GM12878 (cell line): ENCODE measurements at regions not wholly inside any gene's neighbourhood (a gene's known extent, or its start where the extent isn't known, plus 50 kb on each side); places are given as distances from the start of the nearest gene placed in this dataset.

Experiments
- CTCF ChIP-seq, 3 experiments: IDR thresholded peaks in 2 of 3; conservative IDR thresholded peaks in 1 of 3; 2 replicates each; pipeline ENCODE4 v1.5.1; 2011; ENCODE audit warnings: low read depth in 3 of 3, low read length in 3 of 3, mild to moderate bottlenecking in 3 of 3, control low read depth in 2 of 3, moderate library complexity in 2 of 3, inconsistent platforms in 1 of 3, mixed read lengths in 1 of 3; ENCODE audit not compliant: control insufficient read depth in 2 of 3, insufficient read depth in 1 of 3; ENCODE audit errors: extremely low read depth in 1 of 3
- EP300 ChIP-seq, 2 experiments: fragments of 150-350 bp in 1 of 2; IDR thresholded peaks; 2 replicates each; pipeline ENCODE4 v1.6.1; 2011 to 2012; ENCODE audit warnings: low read depth in 2 of 2, low read length in 2 of 2, borderline replicate concordance in 1 of 2, improper control_type of control experiment in 1 of 2, inconsistent platforms in 1 of 2; ENCODE audit not compliant: control insufficient read depth in 1 of 2
- EZH2 ChIP-seq: IDR thresholded peaks from 2 replicates; pipeline ENCODE4 v1.6.1; 2012; ENCODE audit warnings: low read depth, mild to moderate bottlenecking, control low read depth, inconsistent platforms, low read length, borderline replicate concordance; ENCODE audit not compliant: control insufficient read depth
- HSF1 ChIP-seq: fragments of 150-350 bp; IDR thresholded peaks from 2 replicates; pipeline ENCODE4 v1.6.1; 2014; ENCODE audit warnings: mild to moderate bottlenecking, low read depth, low read length
- PML ChIP-seq: IDR thresholded peaks from 2 replicates; pipeline ENCODE4 v1.6.1; 2012; ENCODE audit warnings: low read length, inconsistent platforms
- POLR2A ChIP-seq: IDR thresholded peaks from 2 replicates; pipeline ENCODE4 v1.6.1; 2011; ENCODE audit warnings: low read depth, mild to moderate bottlenecking, low read length
- POLR2AphosphoS2 ChIP-seq: IDR thresholded peaks from 2 replicates; pipeline ENCODE4 v1.6.1; 2011; ENCODE audit warnings: low read depth, mild to moderate bottlenecking, low read length, improper control_type of control experiment, moderate library complexity
- POLR2AphosphoS5 ChIP-seq: IDR thresholded peaks from 2 replicates; pipeline ENCODE4 v1.6.1; 2011; ENCODE audit warnings: mild to moderate bottlenecking, low read length, inconsistent platforms
- RAD51 ChIP-seq: fragments of 450-650 bp; IDR thresholded peaks from 2 replicates; pipeline ENCODE4 v1.6.1; 2016; ENCODE audit warnings: moderate library complexity, mild to moderate bottlenecking, inconsistent platforms
- REST ChIP-seq: IDR thresholded peaks from 2 replicates; pipeline ENCODE4 v1.6.1; 2012; ENCODE audit warnings: mild to moderate bottlenecking, low read depth, low read length
- SUZ12 ChIP-seq: fragments of 200-600 bp; sonication (generic); IDR thresholded peaks from one replicate; pipeline ENCODE4 v1.6.1; 2018; ENCODE audit warnings: antibody characterized with exemption, mild to moderate bottlenecking; ENCODE audit not compliant: unreplicated experiment
- TAF1 ChIP-seq: IDR thresholded peaks from 2 replicates; pipeline ENCODE4 v1.6.1; 2011; ENCODE audit warnings: mild to moderate bottlenecking, low read depth, low read length, borderline replicate concordance
- ZBTB4 ChIP-seq: fragments of 450-650 bp; formaldehyde crosslinking; IDR thresholded peaks from 2 replicates; pipeline ENCODE4 v1.4.0; 2022; ENCODE audit warnings: mild to moderate bottlenecking, moderate library complexity

- no peak for TF ChIP-seq POLR2AphosphoS2
- no peak for TF ChIP-seq POLR2A
- TF ChIP-seq CTCF (IDR thresholded peaks at IDR 0.05 in 2 of 3, conservative IDR thresholded peaks at IDR 0.05 in 1 of 3; ENCODE audit: control insufficient read depth in 2 of 3, extremely low read depth in 1 of 3, insufficient read depth in 1 of 3, low read depth in 3 of 3, low read length in 3 of 3): no peak
- no peak for TF ChIP-seq EZH2
- no peak for TF ChIP-seq REST
- TF ChIP-seq HSF1: no peak
- no peak for TF ChIP-seq PML
- no peak for TF ChIP-seq ZBTB4
- no peak for TF ChIP-seq POLR2AphosphoS5
- no peak for TF ChIP-seq SUZ12
- TF ChIP-seq RAD51: no peak
- TF ChIP-seq EP300 (IDR thresholded peaks at IDR 0.05; ENCODE audit: borderline replicate concordance in 1 of 2, control insufficient read depth in 1 of 2, low read depth in 2 of 2, low read length in 2 of 2): no peak
- TF ChIP-seq TAF1: no peak
These were observed 232.8 kb downstream of the GALR1 start for GRCh38 chr18:77482190-77483085.
